Activated CD4-positive, alpha-beta T cell treated with anti-CD3 and anti-CD28 coated beads, Interleukin-10, Interleukin-2, amounts not matched to agents 100 ng/mL and 50 ng/mL, durations not matched to agents 16 hours and 8 hours (primary cell): ENCODE measurements at regions not wholly inside any gene's neighbourhood (a gene's known extent, or its start where the extent isn't known, plus 50 kb on each side); places are given as distances from the start of the nearest gene placed in this dataset.

Source experiments
- DNase-seq: peaks from one replicate; pipeline ENCODE4 v3.0.0-alpha.2; 2020

GRCh38 chr13:47025791-47026447 is 129.1 kb upstream of the HTR2A start:
- DNase-seq = no peak

- no peak for DNase-seq
Observed at GRCh38 chr13:47019977-47020376, 123.1 kb upstream of the HTR2A start.

GRCh38 chr13:47017476-47017875 is 120.6 kb upstream of the HTR2A start:
- DNase-seq = no peak

- DNase-seq = no peak
Observed at GRCh38 chr13:47008318-47008717, 111.5 kb upstream of the HTR2A start.

- DNase-seq = no peak
Observed at GRCh38 chr13:47005756-47006414, 109.0 kb upstream of the HTR2A start.

- DNase-seq = no peak
Observed at GRCh38 chr13:47004540-47004939, 107.7 kb upstream of the HTR2A start.

GRCh38 chr13:47004027-47004426 is 107.2 kb upstream of the HTR2A start:
- DNase-seq = no peak

- no peak for DNase-seq
Observed at GRCh38 chr13:47000165-47000564, 103.3 kb upstream of the HTR2A start.

- no peak for DNase-seq
Observed at GRCh38 chr13:46996316-46997030, 99.6 kb upstream of the HTR2A start.

- DNase-seq = no peak
Observed at GRCh38 chr13:46995874-46996273, 99.0 kb upstream of the HTR2A start.

- DNase-seq = no peak
Observed at GRCh38 chr13:46994492-46994891, 97.6 kb upstream of the HTR2A start.

GRCh38 chr13:46992383-46992952 is 95.6 kb upstream of the HTR2A start:
- peak; percentile 4 for DNase-seq

- peak; percentile 7 for DNase-seq
Observed at GRCh38 chr13:46983881-46984280, 87.0 kb upstream of the HTR2A start.

GRCh38 chr13:46982856-46983582 is 86.2 kb upstream of the HTR2A start:
- peak; percentile 47 for DNase-seq

- DNase-seq = no peak
Observed at GRCh38 chr13:46975173-46975572, 78.3 kb upstream of the HTR2A start.

GRCh38 chr13:46968450-46968849 is 71.6 kb upstream of the HTR2A start:
- DNase-seq = no peak

- no peak for DNase-seq
Observed at GRCh38 chr13:46964789-46965527, 68.1 kb upstream of the HTR2A start.

GRCh38 chr13:46963904-46964303 is 67.1 kb upstream of the HTR2A start:
- DNase-seq = no peak

- no peak for DNase-seq
Observed at GRCh38 chr13:46962281-46962941, 65.6 kb upstream of the HTR2A start.

GRCh38 chr13:46961719-46962118 is 64.9 kb upstream of the HTR2A start:
- DNase-seq = peak; percentile 68

- DNase-seq = no peak
Observed at GRCh38 chr13:46953941-46954340, 57.1 kb upstream of the HTR2A start.

GRCh38 chr13:46953331-46953730 is 56.5 kb upstream of the HTR2A start:
- no peak for DNase-seq
